Astrocyte of the spinal cord (primary cell): ENCODE measurements at regions not wholly inside any gene's neighbourhood (a gene's known extent, or its start where the extent isn't known, plus 50 kb on each side); places are given as distances from the start of the nearest gene placed in this dataset.

Experiments used
- DNase-seq: peaks from one replicate; pipeline ENCODE4 v3.0.0; 2011; ENCODE audit warnings: low read depth, low spot score
- H3K4me3 ChIP-seq: 2 replicates; pipeline ENCODE4 v1.5.1; 2011; ENCODE audit warnings: low read depth, mild to moderate bottlenecking, low read length, moderate library complexity
- in situ Hi-C: cut with HindIII; loops from 2 replicates; pipeline ENCODE4 v1.10.0; 2017; ENCODE audit warnings: low sequenced_read_pairs
- TF ChIP-seq, protein P1 (sequence below): IDR thresholded peaks from 2 replicates; pipeline ENCODE4 v1.5.1; 2012; ENCODE audit warnings: low read depth, mild to moderate bottlenecking, low read length, inconsistent platforms

DNA sequence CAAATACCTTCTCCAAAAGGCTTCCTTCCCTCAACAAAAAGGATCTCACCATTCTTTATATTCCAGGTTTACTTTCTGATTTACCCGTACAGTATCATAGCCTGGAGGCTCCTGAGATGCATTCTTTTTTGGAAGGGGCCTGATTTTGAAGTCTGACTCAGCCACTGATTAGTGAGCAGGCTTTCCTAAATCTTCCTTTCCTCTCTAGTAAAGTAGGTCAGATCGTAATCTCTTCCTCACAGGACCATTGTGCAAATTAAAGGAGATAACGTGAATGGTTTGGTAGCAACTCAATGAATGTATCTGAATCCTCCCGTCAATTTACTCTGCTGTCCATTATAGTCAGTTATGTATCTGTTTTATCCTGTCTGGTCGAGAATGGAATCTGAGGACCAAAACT is 227.7 kb upstream of the ANO5 start:
- H3K4me3 ChIP-seq, result no peak overlapping the region
- in situ Hi-C loops, result no loop called here
- DNase-seq, result no peak
- TF ChIP-seq, protein P1, sequence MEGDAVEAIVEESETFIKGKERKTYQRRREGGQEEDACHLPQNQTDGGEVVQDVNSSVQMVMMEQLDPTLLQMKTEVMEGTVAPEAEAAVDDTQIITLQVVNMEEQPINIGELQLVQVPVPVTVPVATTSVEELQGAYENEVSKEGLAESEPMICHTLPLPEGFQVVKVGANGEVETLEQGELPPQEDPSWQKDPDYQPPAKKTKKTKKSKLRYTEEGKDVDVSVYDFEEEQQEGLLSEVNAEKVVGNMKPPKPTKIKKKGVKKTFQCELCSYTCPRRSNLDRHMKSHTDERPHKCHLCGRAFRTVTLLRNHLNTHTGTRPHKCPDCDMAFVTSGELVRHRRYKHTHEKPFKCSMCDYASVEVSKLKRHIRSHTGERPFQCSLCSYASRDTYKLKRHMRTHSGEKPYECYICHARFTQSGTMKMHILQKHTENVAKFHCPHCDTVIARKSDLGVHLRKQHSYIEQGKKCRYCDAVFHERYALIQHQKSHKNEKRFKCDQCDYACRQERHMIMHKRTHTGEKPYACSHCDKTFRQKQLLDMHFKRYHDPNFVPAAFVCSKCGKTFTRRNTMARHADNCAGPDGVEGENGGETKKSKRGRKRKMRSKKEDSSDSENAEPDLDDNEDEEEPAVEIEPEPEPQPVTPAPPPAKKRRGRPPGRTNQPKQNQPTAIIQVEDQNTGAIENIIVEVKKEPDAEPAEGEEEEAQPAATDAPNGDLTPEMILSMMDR, result no peak

DNA sequence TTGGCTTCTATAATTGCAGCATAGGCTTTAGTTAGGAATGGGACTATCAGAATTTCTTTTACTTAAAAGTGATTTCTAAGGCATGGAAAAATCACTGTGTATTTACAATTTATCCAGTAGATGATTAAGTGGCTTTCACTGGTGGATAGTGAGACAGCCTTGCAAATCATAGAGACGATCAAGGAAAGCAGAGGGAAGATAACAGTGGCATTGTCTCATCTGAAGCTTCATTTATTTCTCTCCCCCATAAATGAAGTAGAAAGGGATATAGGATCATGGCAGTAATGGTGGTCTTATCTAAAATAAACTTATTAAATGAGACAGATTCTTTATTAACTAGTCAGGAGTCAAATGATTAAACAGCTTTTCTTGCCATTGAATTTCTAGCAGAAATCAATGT is 224.2 kb upstream of the ANO5 start:
- DNase-seq, result no peak
- in situ Hi-C loops, result no loop called here
- no peak overlapping the region for H3K4me3 ChIP-seq
- TF ChIP-seq, protein P1, result no peak

DNA sequence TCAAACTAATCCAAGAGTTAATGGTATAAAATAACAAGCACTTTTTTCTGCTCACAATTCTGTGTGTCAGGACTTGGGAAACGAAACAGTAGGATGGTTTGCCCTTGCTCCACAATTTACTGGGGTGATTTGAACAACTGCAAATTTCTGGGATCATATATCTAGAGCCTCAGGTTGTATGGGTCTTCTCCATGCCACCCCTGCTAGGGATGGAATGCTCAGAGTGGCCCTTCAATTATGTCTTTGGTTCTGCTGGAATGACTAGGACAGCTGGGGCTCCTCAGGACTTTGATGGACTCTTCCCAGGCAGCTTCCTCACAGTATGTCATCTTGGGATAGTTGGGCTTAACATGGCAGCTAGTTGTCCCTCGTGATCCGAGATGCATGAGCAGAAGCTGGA is 223.0 kb upstream of the ANO5 start:
- DNase-seq, result no peak
- TF ChIP-seq, protein P1, result no peak
- no peak overlapping the region for H3K4me3 ChIP-seq
- in situ Hi-C loops, result no loop called here

DNA sequence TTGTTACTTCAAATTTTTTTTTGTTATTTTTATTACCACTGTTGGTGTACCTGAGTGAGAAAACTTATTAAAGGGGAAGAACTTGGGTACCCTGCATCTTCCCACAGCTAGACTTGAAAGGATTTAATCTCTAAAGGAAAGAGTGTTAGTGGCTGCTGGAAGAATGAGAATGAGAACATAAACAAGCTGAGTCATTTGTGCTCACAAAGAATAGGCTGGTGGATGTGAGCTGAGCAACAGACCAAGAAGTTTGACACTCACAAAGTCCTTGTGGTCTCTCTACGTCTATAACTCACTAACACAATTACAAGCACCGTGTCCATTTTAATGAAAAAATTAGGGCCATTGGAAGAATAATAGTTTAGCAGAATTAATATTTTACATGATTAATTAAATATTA is 217.6 kb upstream of the ANO5 start:
- TF ChIP-seq, protein P1, result no peak
- H3K4me3 ChIP-seq, result no peak overlapping the region
- in situ Hi-C loops, result no loop called here
- no peak for DNase-seq

DNA sequence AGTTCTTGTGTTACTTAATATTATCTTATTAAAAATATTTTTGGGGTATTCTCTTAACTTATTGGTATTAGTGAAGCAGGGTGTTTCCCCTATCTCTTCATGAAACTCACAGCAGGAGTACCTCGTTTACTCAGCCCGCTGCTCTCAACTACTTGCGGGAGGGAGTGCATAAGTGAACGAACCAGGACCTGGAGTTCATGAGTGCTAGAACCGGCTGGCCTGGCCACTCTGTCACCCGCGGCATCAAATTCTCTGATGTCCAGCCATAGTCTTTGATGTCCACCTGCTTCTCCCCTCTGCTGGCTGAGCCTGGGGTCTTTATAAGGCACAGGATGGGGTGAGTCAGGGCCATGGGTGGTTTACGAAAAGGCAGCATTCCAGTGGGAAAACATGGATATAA is 216.7 kb upstream of the ANO5 start:
- DNase-seq, result no peak
- H3K4me3 ChIP-seq, result no peak overlapping the region
- in situ Hi-C loops, result no loop called here
- TF ChIP-seq, protein P1, result no peak

DNA sequence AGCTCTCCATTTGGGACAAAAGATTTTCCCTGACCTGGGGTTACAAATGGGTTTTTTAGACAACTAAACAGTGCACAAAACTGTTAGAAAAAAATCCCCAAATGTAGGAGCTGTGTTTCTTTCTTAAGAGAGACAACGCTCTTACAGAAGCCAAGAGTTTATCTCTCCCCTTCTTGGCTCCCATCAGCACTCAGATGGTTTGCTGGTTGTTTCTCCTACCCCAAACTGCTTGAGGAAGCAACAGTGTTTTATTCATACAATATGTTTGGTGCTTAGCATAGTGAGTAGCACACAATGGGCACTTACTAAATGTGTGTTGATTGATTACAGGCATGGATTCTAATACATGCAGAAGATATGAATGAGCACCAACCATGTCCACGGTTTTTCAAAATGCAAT is 209.5 kb upstream of the ANO5 start:
- TF ChIP-seq, protein P1, result no peak
- no peak for DNase-seq
- H3K4me3 ChIP-seq, result no peak overlapping the region
- in situ Hi-C loops, result no loop called here

DNA sequence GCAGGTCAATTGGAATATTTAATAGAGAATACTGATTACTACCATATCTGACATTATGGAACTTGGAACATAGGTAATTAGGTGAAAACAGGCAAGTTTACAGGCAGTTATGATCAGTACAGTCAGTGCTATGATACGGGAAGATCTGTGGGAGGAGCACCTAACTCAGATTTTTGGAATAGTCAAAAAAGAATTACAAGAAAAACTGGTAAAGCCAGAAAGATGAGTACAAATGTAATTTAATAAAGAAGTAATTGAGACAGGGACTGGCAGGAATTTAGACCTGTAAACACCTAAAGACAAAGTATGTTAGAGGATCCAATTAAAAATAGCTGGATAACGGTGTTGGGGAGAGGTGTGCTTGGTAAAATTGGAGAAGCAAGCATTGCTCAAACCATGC is 206.5 kb upstream of the ANO5 start:
- TF ChIP-seq, protein P1, result no peak
- DNase-seq, result no peak
- H3K4me3 ChIP-seq, result no peak overlapping the region
- in situ Hi-C loops, result no loop called here
